ENCODE measurements at regions not wholly inside any gene's neighbourhood (a gene's known extent, or its start where the extent isn't known, plus 50 kb on each side); places are given as distances from the start of the nearest gene placed in this dataset.

GRCh38 chr12:47014474-47014873 is 64.9 kb upstream of the PCED1B start:
- Histone ChIP-seq H2BK120ac (ENCODE audit: low read depth, low read length, poor library complexity, severe bottlenecking) (no peak overlapping the region), H2BK5ac (ENCODE audit: insufficient read length, low read length) (no peak overlapping the region), H4K91ac (ENCODE audit: insufficient read length, low read depth, low read length) (no peak overlapping the region), H2AK5ac (ENCODE audit: insufficient read length, low read length) (no peak overlapping the region), H3K4ac (ENCODE audit: low read depth, low read length) (no peak overlapping the region), H3K18ac (ENCODE audit: insufficient read length, low read depth, low read length) (no peak overlapping the region), H2AFZ (ENCODE audit: low read length) (no peak overlapping the region), H3K27ac (ENCODE audit: insufficient read length, low read depth, low read length) (no peak overlapping the region), H3K23me2 (ENCODE audit: insufficient read length, low read depth, low read length, poor library complexity, severe bottlenecking) (no peaks in the 10 kb centered on the region), H2BK15ac (ENCODE audit: low read depth, low read length) (no peak overlapping the region), H3K79me1 (ENCODE audit: insufficient read depth, low read depth, low read length, poor library complexity, severe bottlenecking) (no peaks in the 10 kb centered on the region), H3K27me3 (ENCODE audit: insufficient read depth, low read length) (no peaks in the 10 kb centered on the region), H3K79me2 (ENCODE audit: insufficient read depth, low read length) (no peaks in the 10 kb centered on the region), H3K4me1 (ENCODE audit: insufficient read depth, low read length) (no peaks in the 10 kb centered on the region), H3K14ac (ENCODE audit: insufficient read depth, low read length) (no peak overlapping the region), H4K8ac (replicated peaks; ENCODE audit: insufficient read length, low read depth, low read length) (no peak overlapping the region), H3T11ph (ENCODE audit: low read length) (no peak overlapping the region), H2BK12ac (ENCODE audit: insufficient read length, low read depth, low read length) (no peak overlapping the region), H4K20me1 (ENCODE audit: control insufficient read depth, insufficient read depth, insufficient read length) (no peaks in the 10 kb centered on the region), H3K9me3 (ENCODE audit: control insufficient read depth, low read depth, low read length) (no peaks in the 10 kb centered on the region), H3K4me2 (ENCODE audit: insufficient read depth, insufficient read length, low read length) (no peak overlapping the region), H4K5ac (ENCODE audit: insufficient read length, low read depth, low read length) (no peak overlapping the region), H3K9ac (ENCODE audit: extremely low read depth, insufficient read length, low read length) (no peak overlapping the region), H3K56ac (ENCODE audit: insufficient read length, low read depth, low read length) (no peak overlapping the region), H3K23ac (ENCODE audit: insufficient read length, low read depth, low read length) (no peak overlapping the region), H2BK20ac (ENCODE audit: low read depth, low read length, poor library complexity, severe bottlenecking) (no peak overlapping the region)
- DNase-seq: no peak
- Mint-ChIP-seq H3K27me3 (ENCODE audit: low read depth) (no peaks in the 10 kb centered on the region), H3K4me1 (no peaks in the 10 kb centered on the region), H3K9me3 (no peaks in the 10 kb centered on the region), H3K4me3 (no peak overlapping the region), H3K27ac (no peak overlapping the region), H3K36me3 (ENCODE audit: insufficient read depth in 1 of 3, low read depth in 3 of 3) (no peaks in the 10 kb centered on the region)
- no CpG with 5 or more reads among the region's 2 CpGs for WGBS (ENCODE audit: extremely low coverage, insufficient read length, low lambda C conversion rate)
- no peak for TF ChIP-seq CTCF (conservative IDR thresholded peaks at IDR 0.05)

Measured in H9 (cell line).